ENCODE measurements at regions not wholly inside any gene's neighbourhood (a gene's known extent, or its start where the extent isn't known, plus 50 kb on each side); places are given as distances from the start of the nearest gene placed in this dataset.

GRCh38 chr3:187935623-187936156, 190.4 kb upstream of the BCL6 start:
- in situ Hi-C loops (cut with HindIII; ENCODE audit: low sequenced_read_pairs), result no loop called here
- DNase-seq (ENCODE audit: low read depth), result no peak
- TF ChIP-seq, protein P1, sequence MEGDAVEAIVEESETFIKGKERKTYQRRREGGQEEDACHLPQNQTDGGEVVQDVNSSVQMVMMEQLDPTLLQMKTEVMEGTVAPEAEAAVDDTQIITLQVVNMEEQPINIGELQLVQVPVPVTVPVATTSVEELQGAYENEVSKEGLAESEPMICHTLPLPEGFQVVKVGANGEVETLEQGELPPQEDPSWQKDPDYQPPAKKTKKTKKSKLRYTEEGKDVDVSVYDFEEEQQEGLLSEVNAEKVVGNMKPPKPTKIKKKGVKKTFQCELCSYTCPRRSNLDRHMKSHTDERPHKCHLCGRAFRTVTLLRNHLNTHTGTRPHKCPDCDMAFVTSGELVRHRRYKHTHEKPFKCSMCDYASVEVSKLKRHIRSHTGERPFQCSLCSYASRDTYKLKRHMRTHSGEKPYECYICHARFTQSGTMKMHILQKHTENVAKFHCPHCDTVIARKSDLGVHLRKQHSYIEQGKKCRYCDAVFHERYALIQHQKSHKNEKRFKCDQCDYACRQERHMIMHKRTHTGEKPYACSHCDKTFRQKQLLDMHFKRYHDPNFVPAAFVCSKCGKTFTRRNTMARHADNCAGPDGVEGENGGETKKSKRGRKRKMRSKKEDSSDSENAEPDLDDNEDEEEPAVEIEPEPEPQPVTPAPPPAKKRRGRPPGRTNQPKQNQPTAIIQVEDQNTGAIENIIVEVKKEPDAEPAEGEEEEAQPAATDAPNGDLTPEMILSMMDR (IDR thresholded peaks at IDR 0.05; ENCODE audit: low read depth, low read length, missing control alignments), result no peak
- no peak overlapping the region for H3K4me3 ChIP-seq (ENCODE audit: low read depth, low read length)

DNA sequence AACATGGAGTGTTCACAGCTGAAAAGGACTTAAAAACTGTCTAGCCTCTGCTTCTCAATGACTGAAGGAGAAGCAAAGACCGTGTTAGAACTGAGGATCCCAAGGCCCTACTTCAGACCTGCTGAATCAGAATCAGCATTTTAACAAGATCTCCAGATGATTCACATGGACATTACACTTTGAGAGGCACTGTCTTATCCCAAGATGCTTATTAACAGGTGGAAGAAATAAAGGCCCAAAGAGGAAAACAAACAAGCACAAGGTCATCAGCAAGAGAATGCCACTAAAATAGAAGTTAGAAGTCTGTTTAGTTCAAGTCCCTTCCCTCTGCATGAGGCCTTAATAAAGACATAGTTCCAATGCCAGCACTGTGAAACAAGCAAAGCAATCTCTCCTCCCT, 191.4 kb upstream of the BCL6 start:
- no peak overlapping the region for H3K4me3 ChIP-seq (ENCODE audit: low read depth, low read length)
- no peak for DNase-seq (ENCODE audit: low read depth)
- TF ChIP-seq, protein P1 (IDR thresholded peaks at IDR 0.05; ENCODE audit: low read depth, low read length, missing control alignments), result no peak
- in situ Hi-C loops (cut with HindIII; ENCODE audit: low sequenced_read_pairs), result no loop called here

DNA sequence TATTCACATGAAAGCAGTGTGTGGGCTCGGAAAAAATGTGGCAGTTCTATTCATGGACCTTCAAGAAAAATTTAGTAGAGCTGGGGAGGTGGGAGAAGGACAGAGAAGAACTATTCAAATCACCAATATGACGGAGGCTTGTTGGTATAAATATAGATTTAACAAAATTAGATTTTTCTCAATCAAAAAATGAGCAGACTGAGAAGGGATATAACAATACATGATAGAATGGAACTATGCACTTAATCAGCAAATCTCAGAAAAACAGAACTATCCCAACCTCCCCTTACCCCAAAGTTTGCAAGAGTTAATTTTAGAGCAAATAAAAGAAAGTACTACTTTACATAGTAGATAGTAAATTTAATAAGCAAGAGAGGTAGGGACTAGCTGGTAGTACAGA, 194.6 kb upstream of the BCL6 start:
- H3K4me3 ChIP-seq (ENCODE audit: low read depth, low read length), result no peak overlapping the region
- in situ Hi-C loops (cut with HindIII; ENCODE audit: low sequenced_read_pairs), result no loop called here
- TF ChIP-seq, protein P1 (IDR thresholded peaks at IDR 0.05; ENCODE audit: low read depth, low read length, missing control alignments), result no peak
- DNase-seq (ENCODE audit: low read depth), result no peak

DNA sequence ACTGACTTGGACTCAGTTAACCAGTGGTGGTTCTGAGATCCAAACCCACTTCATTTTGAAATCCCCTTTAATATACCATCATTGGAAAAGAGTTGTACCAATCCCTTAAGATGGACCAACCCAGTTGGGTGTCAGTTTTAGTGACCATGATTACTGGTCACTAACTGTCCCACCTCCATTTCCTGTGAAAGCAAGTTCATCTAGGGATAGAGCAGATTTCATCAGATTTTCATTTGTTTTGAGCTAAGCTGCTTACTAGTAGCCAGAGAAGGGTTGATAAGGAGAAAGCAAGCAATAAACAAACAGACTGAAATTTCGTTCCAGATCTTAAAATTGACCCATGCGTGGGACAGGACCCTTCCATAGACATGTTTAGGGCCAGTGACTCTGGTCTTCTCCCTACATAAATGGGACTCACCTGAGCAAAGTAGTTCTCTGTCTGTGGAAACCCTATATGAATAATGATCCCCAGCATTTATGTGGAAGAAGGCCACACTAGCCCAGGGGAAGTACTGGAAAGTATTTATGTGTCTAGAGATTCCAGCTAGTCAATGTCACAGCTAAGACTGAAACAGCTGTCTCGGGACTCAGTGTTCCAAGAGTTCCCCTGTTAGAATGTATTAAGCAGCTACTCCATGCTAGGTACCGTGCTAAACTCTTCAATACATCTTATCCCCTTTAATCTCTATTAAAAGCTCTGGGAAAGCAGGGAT, 196.0 kb upstream of the BCL6 start:
- DNase-seq (ENCODE audit: low read depth), result no peak
- in situ Hi-C loops (cut with HindIII; ENCODE audit: low sequenced_read_pairs), result no loop called here
- TF ChIP-seq, protein P1 (IDR thresholded peaks at IDR 0.05; ENCODE audit: low read depth, low read length, missing control alignments), result no peak
- no peak overlapping the region for H3K4me3 ChIP-seq (ENCODE audit: low read depth, low read length)

GRCh38 chr3:187941848-187942194, 196.6 kb upstream of the BCL6 start:
- TF ChIP-seq, protein P1 (IDR thresholded peaks at IDR 0.05; ENCODE audit: low read depth, low read length, missing control alignments), result no peak
- H3K4me3 ChIP-seq (ENCODE audit: low read depth, low read length), result no peak overlapping the region
- in situ Hi-C loops (cut with HindIII; ENCODE audit: low sequenced_read_pairs), result no loop called here
- no peak for DNase-seq (ENCODE audit: low read depth)

GRCh38 chr3:187942658-187943241, 197.5 kb upstream of the BCL6 start:
- no peak overlapping the region for H3K4me3 ChIP-seq (ENCODE audit: low read depth, low read length)
- no peak for DNase-seq (ENCODE audit: low read depth)
- in situ Hi-C loops (cut with HindIII; ENCODE audit: low sequenced_read_pairs), result no loop called here
- TF ChIP-seq, protein P1 (IDR thresholded peaks at IDR 0.05; ENCODE audit: low read depth, low read length, missing control alignments), result no peak

Data from astrocyte of the cerebellum (primary cell).